Esophagus (tissue), 2 donors: ENCODE measurements at regions not wholly inside any gene's neighbourhood (a gene's known extent, or its start where the extent isn't known, plus 50 kb on each side); places are given as distances from the start of the nearest gene placed in this dataset.

Source experiments
- H3K27ac ChIP-seq, 2 donors: one replicate each; pipeline ENCODE4 v1.5.1; 2013; ENCODE audit warnings: low read depth in 2 of 2, mild to moderate bottlenecking in 2 of 2, inconsistent platforms in 1 of 2, low read length in 1 of 2, moderate library complexity in 1 of 2
- H3K27me3 ChIP-seq, 2 donors: one replicate each; pipeline ENCODE4 v1.6.1; 2013; ENCODE audit warnings: low read length in 2 of 2, control low read depth in 1 of 2, mild to moderate bottlenecking in 1 of 2; ENCODE audit not compliant: insufficient read depth in 2 of 2, control insufficient read depth in 1 of 2
- H3K36me3 ChIP-seq, 2 donors: one replicate each; pipeline ENCODE4 v1.6.1; 2013; ENCODE audit warnings: low read length in 1 of 2; ENCODE audit not compliant: control insufficient read depth in 2 of 2, insufficient read depth in 2 of 2
- H3K4me1 ChIP-seq, 2 donors: one replicate each; pipeline ENCODE4 v1.6.1; 2013; ENCODE audit warnings: low read length in 1 of 2; ENCODE audit not compliant: control insufficient read depth in 2 of 2, insufficient read depth in 2 of 2
- H3K4me3 ChIP-seq, 2 donors: one replicate each; pipeline ENCODE4 v1.5.1; 2013; ENCODE audit warnings: low read length in 2 of 2, mild to moderate bottlenecking in 2 of 2, low read depth in 1 of 2, moderate library complexity in 1 of 2
- H3K9me3 ChIP-seq, 2 donors: one replicate each; pipeline ENCODE4 v1.6.1; 2013; ENCODE audit warnings: mild to moderate bottlenecking in 2 of 2, low read depth in 1 of 2, low read length in 1 of 2, moderate library complexity in 1 of 2; ENCODE audit not compliant: control insufficient read depth in 2 of 2, insufficient read depth in 1 of 2
- WGBS, 2 donors: extraction: QIAGEN DNeasy Blood & Tissue Kit; methylation state at CpG; one replicate each; pipeline ENCODE4 v1.1.7; 2013; 5-methylcytosine and 5-hydroxymethylcytosine counted together
- donor health status: healthy with polysubstance abuse.
- donor health status: Bipolar disorder and iron deficiency.

DNA sequence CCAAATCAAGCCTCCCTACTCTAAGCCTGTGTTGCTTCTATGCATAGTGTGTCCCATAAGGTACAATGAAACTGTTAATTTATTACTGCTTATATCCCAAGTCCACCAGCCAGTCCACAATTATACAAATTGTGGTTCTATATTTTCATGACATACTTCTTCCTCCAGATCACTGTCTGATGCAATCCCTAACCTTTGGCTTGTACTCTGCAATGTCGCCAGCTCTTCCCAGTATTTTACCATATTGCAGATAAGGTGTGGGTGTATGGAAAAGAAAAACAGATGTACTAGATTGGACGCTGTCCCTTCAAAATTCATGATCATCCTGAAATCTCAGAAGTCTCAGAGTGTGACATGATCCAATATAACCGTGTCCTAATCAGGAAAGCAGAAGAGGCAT lies 286.2 kb downstream of the GASK1B start:
- Histone ChIP-seq H3K9me3 (no peaks in the 10 kb centered on the region), H3K4me3 (no peak overlapping the region), H3K27ac (no peak overlapping the region), H3K36me3 (no peaks in the 10 kb centered on the region), H3K4me1 (no peaks in the 10 kb centered on the region), H3K27me3 (no peaks in the 10 kb centered on the region)
- 75 to 76% methylated on average over 3 of the region's 3 CpGs for WGBS, 2 donors

DNA sequence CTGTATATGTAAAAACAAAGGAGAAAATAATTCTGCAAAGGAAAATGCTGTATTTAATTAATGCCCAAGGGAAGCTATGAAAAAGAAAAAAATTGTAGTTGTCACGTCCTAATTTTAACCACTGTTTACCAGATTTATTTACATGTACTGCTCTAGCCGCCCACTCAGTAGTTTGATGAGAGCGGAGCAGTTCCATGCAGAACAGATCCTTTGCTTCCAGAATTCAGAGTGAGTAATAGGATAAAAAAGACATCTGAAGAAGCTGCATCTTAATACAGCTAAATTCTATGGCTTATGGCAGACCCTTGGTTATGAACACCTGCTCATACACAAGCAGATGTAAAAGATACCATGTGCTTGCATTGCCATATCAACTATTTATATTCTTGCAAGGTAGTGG lies 287.0 kb downstream of the GASK1B start:
- Histone ChIP-seq H3K4me3 (no peak overlapping the region), H3K27ac (no peak overlapping the region), H3K27me3 (no peaks in the 10 kb centered on the region), H3K36me3 (no peaks in the 10 kb centered on the region), H3K4me1 (no peaks in the 10 kb centered on the region), H3K9me3 (no peaks in the 10 kb centered on the region)
- 53 to 56% methylated on average over 3 of the region's 3 CpGs for WGBS, 2 donors

DNA sequence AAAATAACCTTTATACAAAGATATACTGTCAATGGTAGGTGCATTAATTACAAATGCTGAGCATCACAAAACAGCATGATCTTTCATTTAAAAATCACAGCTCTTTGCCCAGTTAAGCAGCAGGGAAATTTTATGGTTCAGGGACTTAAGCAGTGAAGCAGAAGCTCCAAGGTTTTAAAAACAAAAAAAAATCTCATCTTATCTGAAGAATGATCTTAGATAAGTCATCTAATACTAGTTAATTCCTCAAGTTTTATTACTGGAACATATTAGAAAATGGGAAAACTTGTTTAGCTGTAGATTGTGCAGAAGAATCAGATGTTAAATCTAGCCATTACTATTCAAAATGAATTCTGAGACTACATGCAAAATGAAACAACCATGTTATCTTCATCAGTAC lies 289.9 kb downstream of the GASK1B start:
- Histone ChIP-seq H3K4me3 (no peak overlapping the region), H3K27ac (no peak overlapping the region), H3K36me3 (no peaks in the 10 kb centered on the region), H3K9me3 (no peaks in the 10 kb centered on the region), H3K4me1 (no peaks in the 10 kb centered on the region), H3K27me3 (no peaks in the 10 kb centered on the region)

DNA sequence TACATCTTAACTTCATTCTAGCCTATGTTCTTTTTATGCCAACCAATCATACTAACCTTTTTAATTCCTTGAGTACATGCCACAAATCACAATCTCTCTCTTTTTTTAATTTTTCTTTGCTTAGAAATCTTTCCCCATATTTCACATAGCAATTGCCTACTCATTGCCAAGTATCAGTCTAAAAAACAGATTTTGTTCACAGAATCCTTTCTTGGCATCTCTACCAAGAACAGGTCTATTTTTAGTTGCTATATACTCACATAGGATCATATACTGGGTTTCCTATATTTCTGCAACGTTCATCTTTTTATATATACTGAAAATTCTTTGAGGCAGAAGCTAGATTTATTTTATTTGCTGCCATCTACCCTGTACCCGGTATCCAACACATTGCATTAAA lies 292.1 kb downstream of the GASK1B start:
- H3K4me3 ChIP-seq, result no peak overlapping the region
- no peaks in the 10 kb centered on the region for H3K9me3 ChIP-seq
- H3K27me3 ChIP-seq, result no peaks in the 10 kb centered on the region
- H3K4me1 ChIP-seq, result no peaks in the 10 kb centered on the region
- no peaks in the 10 kb centered on the region for H3K36me3 ChIP-seq
- H3K27ac ChIP-seq, result no peak overlapping the region
- 60 to 68% methylated on average over 2 of the region's 2 CpGs for WGBS, 2 donors

DNA sequence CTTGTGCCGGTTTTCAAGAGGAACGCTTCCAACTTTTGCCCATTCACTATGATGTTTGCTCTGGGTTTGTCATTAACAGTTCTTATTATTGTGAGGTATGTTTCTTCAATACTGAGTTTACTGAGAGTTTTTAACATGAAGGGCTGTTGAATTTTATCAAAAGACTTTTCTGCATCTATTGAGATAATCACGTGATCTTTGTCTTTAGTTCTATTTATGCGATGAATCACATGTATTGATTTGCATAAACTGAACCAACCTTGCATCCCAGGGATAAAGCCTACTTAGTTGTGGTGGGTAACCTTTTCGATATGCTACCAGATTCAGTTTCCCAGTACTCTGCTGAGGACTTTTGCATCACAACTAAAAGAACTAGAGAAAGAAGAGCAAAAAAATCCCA lies 318.0 kb downstream of the GASK1B start:
- H3K27me3 ChIP-seq, result no peaks in the 10 kb centered on the region
- no peaks in the 10 kb centered on the region for H3K9me3 ChIP-seq
- no peak overlapping the region for H3K27ac ChIP-seq
- H3K4me3 ChIP-seq, result no peak overlapping the region
- no peaks in the 10 kb centered on the region for H3K4me1 ChIP-seq
- 73 to 78% methylated on average over 5 of the region's 5 CpGs for WGBS, 2 donors
- H3K36me3 ChIP-seq, result no peaks in the 10 kb centered on the region

DNA sequence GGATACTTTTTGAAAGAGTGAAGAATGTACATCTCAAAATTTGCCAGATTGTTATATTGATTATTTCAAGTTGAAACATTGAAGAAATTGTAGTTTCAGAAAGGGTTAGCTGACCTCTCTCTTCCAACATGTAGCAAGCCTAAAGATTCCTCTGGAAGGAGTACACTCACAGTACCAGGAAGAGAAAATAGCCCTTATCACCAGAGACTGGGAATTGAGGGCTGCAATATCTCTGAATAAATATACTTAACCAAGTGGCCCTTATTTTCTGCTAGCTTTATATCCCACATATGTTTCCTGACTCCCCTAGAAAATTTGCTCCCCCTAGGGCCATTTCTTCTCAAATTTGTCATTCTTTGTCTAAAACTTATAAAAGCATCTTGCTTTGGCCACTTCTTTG lies 332.2 kb downstream of the GASK1B start:
- Histone ChIP-seq H3K27ac (no peak overlapping the region), H3K4me1 (no peaks in the 10 kb centered on the region), H3K27me3 (no peaks in the 10 kb centered on the region), H3K9me3 (no peaks in the 10 kb centered on the region), H3K4me3 (no peak overlapping the region), H3K36me3 (no peaks in the 10 kb centered on the region)

DNA sequence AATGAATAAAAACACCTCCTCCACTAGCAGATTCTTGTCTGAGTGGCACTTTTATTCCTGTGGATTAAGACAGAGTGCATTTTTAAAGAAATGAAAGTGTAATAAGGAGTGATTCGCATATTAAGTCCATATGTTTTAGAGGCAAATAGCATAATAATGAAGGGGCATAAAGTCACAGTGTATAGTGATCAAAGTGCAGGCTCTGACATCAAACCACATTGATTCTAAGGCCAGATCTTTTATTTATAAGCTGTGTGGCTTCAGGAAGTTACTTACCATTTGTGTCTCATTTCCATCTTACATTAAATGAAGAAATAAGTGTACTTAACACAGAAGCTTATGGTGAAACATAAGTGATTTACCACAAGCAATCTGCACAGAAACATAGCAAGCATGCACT lies 332.8 kb downstream of the GASK1B start:
- Histone ChIP-seq H3K36me3 (no peaks in the 10 kb centered on the region), H3K9me3 (no peaks in the 10 kb centered on the region), H3K4me3 (no peak overlapping the region), H3K4me1 (no peaks in the 10 kb centered on the region), H3K27ac (no peak overlapping the region), H3K27me3 (no peaks in the 10 kb centered on the region)
- 89 to 91% methylated on average over 1 of the region's 1 CpG for WGBS, 2 donors

DNA sequence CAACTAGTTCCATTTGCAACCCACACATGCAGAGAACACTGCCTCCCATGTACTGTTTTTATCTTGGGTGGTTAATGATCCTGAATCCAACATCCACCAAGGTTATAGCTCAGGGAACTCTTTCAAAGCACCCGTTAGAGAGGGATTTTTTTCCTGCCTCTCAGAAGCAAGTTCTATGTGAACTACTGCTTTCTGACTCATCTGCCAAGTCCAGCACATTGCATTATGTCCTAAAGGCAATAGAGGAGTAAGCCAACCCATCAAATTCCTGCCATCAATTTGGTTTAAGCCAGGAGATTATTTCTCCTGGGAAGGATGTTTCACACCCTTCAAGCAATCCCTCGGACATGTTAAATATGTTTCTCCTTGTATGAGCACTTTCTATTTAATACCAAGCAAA lies 334.5 kb downstream of the GASK1B start:
- 23 to 38% methylated on average over 2 of the region's 2 CpGs for whole genome bisulfite sequencing, 2 donors
- H3K27ac ChIP-seq, result no peak overlapping the region
- no peaks in the 10 kb centered on the region for H3K27me3 ChIP-seq
- H3K36me3 ChIP-seq, result no peaks in the 10 kb centered on the region
- no peaks in the 10 kb centered on the region for H3K9me3 ChIP-seq
- H3K4me1 ChIP-seq, result no peaks in the 10 kb centered on the region
- no peak overlapping the region for H3K4me3 ChIP-seq

DNA sequence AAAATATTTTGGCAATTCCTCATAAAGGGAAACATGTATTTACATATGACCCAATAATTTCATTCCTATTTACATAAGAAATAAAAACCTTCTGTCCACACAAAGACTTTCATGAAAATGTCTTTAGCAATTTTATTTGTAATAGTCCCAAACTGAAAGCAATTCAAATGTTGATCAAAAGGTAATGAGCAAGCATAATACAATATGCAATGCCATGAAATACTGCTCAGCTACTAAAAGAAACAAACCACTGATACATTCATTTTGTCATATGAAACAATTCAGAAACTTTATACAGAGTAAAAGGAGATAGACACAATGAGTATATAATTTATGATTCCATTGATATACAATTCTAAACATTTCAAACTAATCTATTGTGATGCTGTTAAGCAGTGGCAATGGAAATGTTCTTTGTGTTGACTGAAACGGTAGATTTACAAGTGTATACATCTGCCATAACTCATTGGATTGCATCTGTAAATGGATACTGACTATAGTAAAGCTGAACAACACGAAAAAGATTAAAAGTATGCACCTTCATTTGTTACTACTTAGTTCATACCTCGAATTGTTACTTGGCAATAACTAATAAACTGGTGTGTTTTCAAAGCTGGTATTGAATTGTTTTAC lies 335.6 kb downstream of the GASK1B start:
- Histone ChIP-seq H3K27me3 (no peaks in the 10 kb centered on the region), H3K9me3 (no peaks in the 10 kb centered on the region), H3K4me1 (no peaks in the 10 kb centered on the region), H3K4me3 (no peak overlapping the region), H3K27ac (no peak overlapping the region), H3K36me3 (no peaks in the 10 kb centered on the region)
- 56% methylated on average over 3 of the region's 3 CpGs for WGBS, 2 donors

DNA sequence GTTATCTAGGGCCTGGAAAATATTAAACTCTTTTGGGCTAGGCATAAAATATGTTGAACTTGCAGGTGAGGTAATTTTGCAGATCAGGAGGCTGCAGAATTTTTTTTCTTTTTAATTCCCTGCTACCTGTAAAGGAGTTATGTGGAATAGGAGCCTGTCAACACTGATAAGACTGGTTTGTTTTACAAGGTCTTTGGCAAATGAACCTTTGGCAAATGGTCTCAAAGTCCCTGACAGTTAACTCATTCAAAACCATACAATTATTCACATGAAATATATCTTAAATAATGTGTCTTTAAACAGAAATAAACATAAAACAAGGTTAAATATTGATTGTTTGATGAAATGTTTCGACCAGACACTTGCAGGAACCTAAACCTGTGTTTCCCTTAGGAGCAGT lies 340.2 kb downstream of the GASK1B start:
- Histone ChIP-seq H3K27me3 (no peaks in the 10 kb centered on the region), H3K9me3 (no peaks in the 10 kb centered on the region), H3K4me1 (no peaks in the 10 kb centered on the region), H3K27ac (no peak overlapping the region), H3K36me3 (no peaks in the 10 kb centered on the region), H3K4me3 (no peak overlapping the region)
- 42 to 44% methylated on average over 1 of the region's 1 CpG for WGBS, 2 donors
